HepG2 (cell line): ENCODE measurements at regions not wholly inside any gene's neighbourhood (a gene's known extent, or its start where the extent isn't known, plus 50 kb on each side); places are given as distances from the start of the nearest gene placed in this dataset.

Experiments
- ATAC-seq: fragments of 200-7000 bp; cut with Tn5 transposase; 3 replicates; pipeline ENCODE4 v1.9.1; 2020; ENCODE audit warnings: mild to moderate bottlenecking, moderate library complexity
- BruUV-seq: library from RNA; stranded (reverse); fragments of 400-500 nt; replicated peaks from 2 replicates; lab custom pipeline; 2021; lab: Mats Ljungman, UMichigan
- CTCF ChIA-PET: fragments of 300-600 bp; formaldehyde crosslinking; extraction: SDS; loops from one replicate; lab custom pipeline; 2021; ENCODE audit warnings: low total read pairs, inconsistent platforms, low intra/inter-chr PET ratio; lab: Yijun Ruan, JAX
- POLR2A ChIA-PET: fragments of 350-600 bp; sonication (Branson Sonifier 250); formaldehyde crosslinking; loops from one replicate; lab custom pipeline; 2020; ENCODE audit warnings: antibody characterized with exemption, inconsistent platforms; lab: Yijun Ruan, JAX
- DNase-seq: peaks from one replicate; pipeline ENCODE4 v3.0.0-alpha.2; 2015; ENCODE audit warnings: low spot score
- FAIRE-seq: peaks from 3 replicates; lab custom pipeline; 2011; peaks lifted over from hg19 to GRCh38; lab: Jason Lieb, UNC
- H2AFZ ChIP-seq: one replicate; pipeline ENCODE4 v1.6.1; 2011; ENCODE audit warnings: low read length, inconsistent platforms
- H3K27ac ChIP-seq: fragments of 300-600 bp; 3 replicates; pipeline ENCODE4 v1.8.0; 2011; ENCODE audit warnings: mixed run types, mild to moderate bottlenecking, mixed read lengths, low read length, inconsistent platforms; ENCODE audit not compliant: insufficient read depth; ENCODE audit errors: extremely low read length
- H3K27me3 ChIP-seq, 2 experiments: fragments of 200-600 bp in 1 of 2; 2 replicates in 1 of 2; 3 replicates in 1 of 2; pipeline versions ENCODE4 v1.6.0 to v1.8.0; 2011; ENCODE audit warnings: low read length in 2 of 2, mild to moderate bottlenecking in 2 of 2, moderate library complexity in 2 of 2, inconsistent platforms in 1 of 2; ENCODE audit not compliant: insufficient read depth in 2 of 2, control insufficient read depth in 1 of 2
- H3K36me3 ChIP-seq, 2 experiments: fragments of 200-600 bp in 1 of 2; replicated peaks in 1 of 2; 2 replicates in 1 of 2; 3 replicates in 1 of 2; pipeline versions ENCODE4 v1.5.1 to v1.8.0; 2011; ENCODE audit warnings: low read length in 2 of 2, inconsistent platforms in 1 of 2; ENCODE audit not compliant: insufficient read depth in 2 of 2, control insufficient read depth in 1 of 2
- H3K4me1 ChIP-seq: 2 replicates; pipeline ENCODE4 v1.5.1; 2012; ENCODE audit warnings: low read length, inconsistent platforms; ENCODE audit not compliant: insufficient read depth
- H3K4me2 ChIP-seq: 2 replicates; pipeline ENCODE4 v1.6.0; 2011; ENCODE audit warnings: low read depth, low read length, inconsistent platforms
- H3K4me3 ChIP-seq, 3 experiments: fragments of 200-600 bp in 1 of 3; sonication (generic), shearing (Covaris generic) in 1 of 3; replicated peaks in 1 of 3; 2 replicates each; pipeline ENCODE4 v1.5.1; 2011 to 2016; ENCODE audit warnings: low read length in 3 of 3, inconsistent platforms in 2 of 3, low read depth in 2 of 3, mild to moderate bottlenecking in 2 of 3, control low read depth in 1 of 3, mixed read lengths in 1 of 3; ENCODE audit not compliant: insufficient read depth in 1 of 3
- H3K79me2 ChIP-seq: one replicate; pipeline ENCODE4 v1.6.1; 2011; ENCODE audit warnings: low read length, inconsistent platforms; ENCODE audit not compliant: insufficient read depth
- H3K9ac ChIP-seq: 2 replicates; pipeline ENCODE4 v1.6.0; 2011; ENCODE audit warnings: mild to moderate bottlenecking, low read depth, low read length, inconsistent platforms; ENCODE audit not compliant: insufficient read depth
- H3K9me3 ChIP-seq: 2 replicates; pipeline ENCODE4 v1.5.1; 2012; ENCODE audit warnings: mild to moderate bottlenecking, low read length
- H4K20me1 ChIP-seq: 2 replicates; pipeline ENCODE4 v1.6.0; 2011; ENCODE audit warnings: inconsistent platforms, mild to moderate bottlenecking, low read length, moderate library complexity; ENCODE audit not compliant: insufficient read depth
- ATF1 ChIP-seq: IDR thresholded peaks from 2 replicates; pipeline ENCODE4 v1.6.1; 2016; ENCODE audit warnings: mild to moderate bottlenecking, control low read depth
- ATF7 ChIP-seq, 2 experiments: fragments of 450-650 bp in 1 of 2; sonication (generic) in 1 of 2; formaldehyde crosslinking in 1 of 2; IDR thresholded peaks; 2 replicates each; pipeline versions ENCODE4 v1.4.0 to v1.6.1; 2016 to 2020; ENCODE audit warnings: antibody characterized with exemption in 1 of 2, mild to moderate bottlenecking in 1 of 2, missing genetic modification reagents in 1 of 2
- CCDC6 ChIP-seq: sonication (generic); formaldehyde crosslinking; IDR thresholded peaks from 2 replicates; pipeline ENCODE4 v1.8.1; 2022; ENCODE audit warnings: mild to moderate bottlenecking, missing genetic modification reagents, moderate library complexity
- JUND ChIP-seq: sonication (generic); formaldehyde crosslinking; IDR thresholded peaks from 2 replicates; pipeline ENCODE4 v1.8.0; 2022; ENCODE audit warnings: mild to moderate bottlenecking, missing genetic modification reagents
- PRMT3 ChIP-seq: sonication (generic); formaldehyde crosslinking; IDR thresholded peaks from 2 replicates; pipeline ENCODE4 v1.8.1; 2022; ENCODE audit warnings: low read depth, mild to moderate bottlenecking, moderate library complexity, missing genetic modification reagents, borderline replicate concordance
- SETDB1 ChIP-seq: sonication (generic); formaldehyde crosslinking; IDR thresholded peaks from 2 replicates; pipeline ENCODE4 v1.5.1; 2020; ENCODE audit warnings: missing genetic modification reagents, mild to moderate bottlenecking, borderline replicate concordance
- ZBTB38 ChIP-seq: sonication (generic); formaldehyde crosslinking; IDR thresholded peaks from 2 replicates; pipeline ENCODE4 v1.5.1; 2020; ENCODE audit warnings: mild to moderate bottlenecking, missing genetic modification reagents
- ZFX ChIP-seq: sonication (generic); formaldehyde crosslinking; IDR thresholded peaks from 2 replicates; pipeline ENCODE4 v1.4.0; 2020; ENCODE audit warnings: mild to moderate bottlenecking, low read depth, missing genetic modification reagents, moderate library complexity
- ZMYM2 ChIP-seq: sonication (generic); formaldehyde crosslinking; IDR thresholded peaks from 2 replicates; pipeline ENCODE4 v1.8.0; 2022; ENCODE audit warnings: mild to moderate bottlenecking, missing genetic modification reagents
- ZNF282 ChIP-seq: fragments of 450-650 bp; IDR thresholded peaks from 2 replicates; pipeline ENCODE4 v1.6.1; 2018; ENCODE audit not compliant: partially characterized antibody
- ZNF746 ChIP-seq: sonication (generic); formaldehyde crosslinking; IDR thresholded peaks from 2 replicates; pipeline ENCODE4 v1.8.0; 2022; ENCODE audit warnings: mild to moderate bottlenecking, missing genetic modification reagents
- WGBS: methylation state at CpG from one replicate; pipeline ENCODE4 v1.1.6; 2017; ENCODE audit warnings: low lambda C conversion rate; 5-methylcytosine and 5-hydroxymethylcytosine counted together
- in situ Hi-C: cut with HindIII; loops from 2 replicates; pipeline ENCODE4 v1.10.0; 2017; ENCODE audit warnings: low pct_unique_long_range_greater_than_20kb; ENCODE audit not compliant: extremely low pct_ligation_motif_present
- intact Hi-C: fragments of 100-400 bp; cut with micrococcal nuclease; formaldehyde crosslinking; loops from one replicate; pipeline ENCODE4 v1.10.0; 2022; ENCODE audit not compliant: unreplicated experiment
- TF ChIP-seq, protein P1 (sequence below): sonication (generic); formaldehyde crosslinking; IDR thresholded peaks from 2 replicates; pipeline ENCODE4 v1.5.1; 2020; ENCODE audit warnings: mild to moderate bottlenecking, missing genetic modification reagents

- DNase-seq (no peak), ATAC-seq (no peak), FAIRE-seq (no peak)
- no peaks in the 10 kb centered on the region for H4K20me1 ChIP-seq
- no peak overlapping the region for H3K9ac ChIP-seq
- no peak overlapping the region for H2AFZ ChIP-seq
- intact Hi-C loops, result no loop called here
- no peak overlapping the region for H3K4me3 ChIP-seq
- H3K27me3 ChIP-seq, result no peaks in the 10 kb centered on the region
- 91% methylated on average over 4 of the region's 4 CpGs for WGBS
- H3K79me2 ChIP-seq, result no peaks in the 10 kb centered on the region
- no TSS peak for BruUV-seq
- no peak overlapping the region for H3K27ac ChIP-seq
- in situ Hi-C loops, result no loop called here
- CTCF ChIA-PET, result no interaction called here
- POLR2A ChIA-PET, result no interaction called here
- no peaks in the 10 kb centered on the region for H3K9me3 ChIP-seq
- no peak overlapping the region for H3K4me2 ChIP-seq
- H3K4me1 ChIP-seq, result no peaks in the 10 kb centered on the region
- no peaks in the 10 kb centered on the region for H3K36me3 ChIP-seq
- TF ChIP-seq ATF7 (IDR thresholded peaks at IDR 0.05), result no peak
- no peak for TF ChIP-seq ATF7 (CRISPR knock-in tag; IDR thresholded peaks at IDR 0.05)
- no peak for TF ChIP-seq SETDB1 (CRISPR knock-in tag)
- TF ChIP-seq ZNF282, result no peak
- no peak for TF ChIP-seq ZBTB38 (CRISPR knock-in tag)
- TF ChIP-seq PRMT3 (CRISPR knock-in tag), result no peak
- no peak for TF ChIP-seq JUND (CRISPR knock-in tag)
Measured at GRCh38 chrX:16308773-16309172, 141.5 kb downstream of the MAGEB17 start.

- Histone ChIP-seq H3K4me3 (no peak overlapping the region), H3K9ac (no peak overlapping the region), H2AFZ (no peak overlapping the region), H3K9me3 (no peaks in the 10 kb centered on the region), H3K27ac (no peak overlapping the region), H3K4me2 (no peak overlapping the region), H4K20me1 (no peaks in the 10 kb centered on the region), H3K4me1 (no peaks in the 10 kb centered on the region), H3K27me3 (no peaks in the 10 kb centered on the region), H3K36me3 (no peaks in the 10 kb centered on the region), H3K79me2 (no peaks in the 10 kb centered on the region)
- intact Hi-C loops, result no loop called here
- in situ Hi-C loops, result no loop called here
- BruUV-seq, result no TSS peak
- DNase-seq (no peak), ATAC-seq (no peak), FAIRE-seq (no peak)
- ChIA-PET CTCF (no interaction called here), POLR2A (no interaction called here)
- WGBS, result 10% methylated on average over 1 of the region's 1 CpG
- TF ChIP-seq ZNF746 (CRISPR knock-in tag) (no peak), CCDC6 (CRISPR knock-in tag) (no peak), ZFX (CRISPR knock-in tag) (no peak), ATF1 (CRISPR knock-in tag) (no peak), ZMYM2 (CRISPR knock-in tag) (no peak)
- TF ChIP-seq, protein P1, sequence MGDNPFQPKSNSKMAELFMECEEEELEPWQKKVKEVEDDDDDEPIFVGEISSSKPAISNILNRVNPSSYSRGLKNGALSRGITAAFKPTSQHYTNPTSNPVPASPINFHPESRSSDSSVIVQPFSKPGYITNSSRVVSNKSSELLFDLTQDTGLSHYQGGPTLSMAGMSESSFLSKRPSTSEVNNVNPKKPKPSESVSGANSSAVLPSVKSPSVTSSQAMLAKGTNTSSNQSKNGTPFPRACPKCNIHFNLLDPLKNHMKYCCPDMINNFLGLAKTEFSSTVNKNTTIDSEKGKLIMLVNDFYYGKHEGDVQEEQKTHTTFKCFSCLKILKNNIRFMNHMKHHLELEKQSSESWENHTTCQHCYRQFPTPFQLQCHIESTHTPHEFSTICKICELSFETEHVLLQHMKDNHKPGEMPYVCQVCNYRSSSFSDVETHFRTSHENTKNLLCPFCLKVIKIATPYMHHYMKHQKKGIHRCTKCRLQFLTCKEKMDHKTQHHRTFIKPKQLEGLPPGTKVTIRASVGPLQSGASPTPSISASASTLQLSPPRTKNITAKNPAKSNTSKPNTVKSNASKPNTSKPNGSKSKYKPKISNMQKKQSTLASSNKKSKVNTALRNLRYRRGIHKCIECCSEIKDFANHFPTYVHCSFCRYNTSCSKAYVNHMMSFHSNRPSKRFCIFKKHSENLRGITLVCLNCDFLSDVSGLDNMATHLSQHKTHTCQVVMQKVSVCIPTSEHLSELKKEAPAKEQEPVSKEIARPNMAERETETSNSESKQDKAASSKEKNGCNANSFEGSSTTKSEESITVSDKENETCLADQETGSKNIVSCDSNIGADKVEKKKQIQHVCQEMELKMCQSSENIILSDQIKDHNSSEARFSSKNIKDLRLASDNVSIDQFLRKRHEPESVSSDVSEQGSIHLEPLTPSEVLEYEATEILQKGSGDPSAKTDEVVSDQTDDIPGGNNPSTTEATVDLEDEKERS, result no peak
Measured at GRCh38 chrX:16310326-16310725, 143.0 kb downstream of the MAGEB17 start.
